ENCODE measurements at regions not wholly inside any gene's neighbourhood (a gene's known extent, or its start where the extent isn't known, plus 50 kb on each side); places are given as distances from the start of the nearest gene placed in this dataset.

- Mint-ChIP-seq H3K9me3 (no peaks in the 10 kb centered on the region), H3K27me3 (peaks cover 13% of the 10 kb centered on the region), H3K36me3 (ENCODE audit: low read depth) (no peaks in the 10 kb centered on the region), H3K27ac (no peak overlapping the region), H3K4me1 (ENCODE audit: low read depth) (peaks cover 8% of the 10 kb centered on the region), H3K4me3 (no peak overlapping the region)
Measured at GRCh38 chr9:19935422-19935821, 146.6 kb upstream of the SLC24A2 start.

DNA sequence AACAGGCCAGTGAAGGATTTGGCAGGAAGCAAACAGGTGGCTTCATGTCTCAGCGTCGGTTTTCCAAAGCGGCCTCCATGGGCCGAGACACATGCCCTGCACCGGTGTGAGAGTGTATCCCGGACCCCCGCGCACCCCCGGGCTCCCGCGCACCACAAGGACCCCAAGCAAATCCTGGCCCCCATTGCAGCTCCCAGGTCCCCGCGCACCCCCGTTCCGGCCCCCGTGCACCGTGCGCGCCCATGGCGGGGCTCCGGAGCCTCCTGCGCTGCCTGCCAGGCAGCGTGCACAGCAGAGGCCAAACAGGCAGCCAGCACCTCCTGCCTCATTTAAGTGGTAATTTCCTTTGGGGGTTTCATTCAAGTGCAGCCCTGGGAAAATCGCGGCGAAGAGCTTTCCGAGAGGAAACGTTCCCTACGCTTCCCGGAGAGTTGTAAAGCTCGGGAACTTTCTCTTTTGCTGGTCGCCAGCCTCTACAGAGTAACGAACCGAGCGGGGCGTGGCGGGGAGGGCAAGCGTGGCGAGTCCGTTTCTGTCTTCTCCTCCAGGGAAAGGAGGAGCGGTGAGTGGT lies 145.5 kb upstream of the SLC24A2 start:
- peaks cover 8% of the 10 kb centered on the region for H3K4me1 Mint-ChIP-seq (ENCODE audit: low read depth)
- H3K27me3 Mint-ChIP-seq = peaks cover 13% of the 10 kb centered on the region
- no peaks in the 10 kb centered on the region for H3K9me3 Mint-ChIP-seq
- no peaks in the 10 kb centered on the region for H3K36me3 Mint-ChIP-seq (ENCODE audit: low read depth)
- no peak overlapping the region for H3K27ac Mint-ChIP-seq
- peak overlapping the region; percentile 58 for H3K4me3 Mint-ChIP-seq

DNA sequence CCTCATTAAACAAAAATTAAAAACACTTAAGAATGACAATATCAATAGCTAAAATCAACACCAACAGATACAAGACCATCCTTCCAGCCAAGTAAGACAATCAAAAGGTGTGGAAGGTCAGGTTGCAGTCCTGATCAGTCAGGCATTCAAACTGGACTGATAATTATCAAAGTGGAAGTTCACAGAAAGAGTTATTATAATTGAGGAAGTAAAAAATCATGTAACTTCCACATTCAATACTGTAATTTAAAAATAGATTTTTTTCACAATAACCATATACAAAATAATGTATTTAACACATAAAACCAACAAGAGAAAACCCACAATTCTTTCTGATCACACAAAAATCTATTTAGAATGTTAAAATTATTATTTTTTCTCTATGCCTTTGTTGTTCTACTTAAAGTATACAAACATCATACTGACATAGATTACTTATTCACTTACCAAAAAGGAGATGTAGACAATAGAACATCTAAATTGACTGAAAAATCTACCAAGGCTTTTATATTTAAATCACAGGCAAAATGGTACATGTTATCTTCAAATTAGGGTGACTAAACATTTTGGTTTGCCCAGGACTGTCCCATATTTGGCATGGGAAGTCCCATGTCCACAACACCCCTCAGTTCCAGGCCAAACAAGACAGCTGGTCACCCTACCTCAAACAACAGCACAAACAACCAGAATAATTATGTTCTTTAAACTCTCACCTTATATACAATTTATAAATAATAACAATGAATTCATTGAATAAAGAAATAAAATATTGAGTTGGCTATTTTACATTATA lies 142.5 kb upstream of the SLC24A2 start:
- peaks cover 19% of the 10 kb centered on the region for H3K4me1 Mint-ChIP-seq (ENCODE audit: low read depth)
- H3K4me3 Mint-ChIP-seq = no peak overlapping the region
- H3K9me3 Mint-ChIP-seq = no peaks in the 10 kb centered on the region
- H3K27ac Mint-ChIP-seq = no peak overlapping the region
- no peaks in the 10 kb centered on the region for H3K36me3 Mint-ChIP-seq (ENCODE audit: low read depth)
- H3K27me3 Mint-ChIP-seq = peaks cover 13% of the 10 kb centered on the region

DNA sequence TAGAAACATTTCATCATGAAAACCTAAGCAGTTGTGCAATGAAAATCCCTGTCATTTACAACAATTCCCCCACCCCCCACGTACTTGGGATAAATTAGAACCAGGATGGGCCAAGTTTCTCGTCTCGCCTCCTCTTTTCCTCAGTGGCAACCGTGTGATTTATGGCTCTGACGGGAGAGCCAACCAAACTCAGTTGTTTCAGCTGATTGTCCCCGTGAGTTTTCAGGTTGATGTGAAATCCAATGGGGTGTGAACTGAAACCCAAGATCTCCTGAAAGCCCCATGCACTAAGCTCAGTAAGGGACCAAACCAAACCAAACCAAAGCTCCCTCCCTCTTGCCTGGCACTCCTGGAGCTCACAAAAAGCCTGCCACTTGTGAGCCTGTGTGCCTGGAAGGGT lies 138.7 kb upstream of the SLC24A2 start:
- Mint-ChIP-seq H3K9me3 (no peaks in the 10 kb centered on the region), H3K27ac (no peak overlapping the region), H3K36me3 (ENCODE audit: low read depth) (no peaks in the 10 kb centered on the region), H3K27me3 (peaks cover 7% of the 10 kb centered on the region), H3K4me3 (no peak overlapping the region), H3K4me1 (ENCODE audit: low read depth) (peaks cover 18% of the 10 kb centered on the region)

- Mint-ChIP-seq H3K4me1 (ENCODE audit: low read depth) (peaks cover 18% of the 10 kb centered on the region), H3K27me3 (peaks cover 7% of the 10 kb centered on the region), H3K27ac (no peak overlapping the region), H3K36me3 (ENCODE audit: low read depth) (no peaks in the 10 kb centered on the region), H3K4me3 (no peak overlapping the region), H3K9me3 (no peaks in the 10 kb centered on the region)
Measured at GRCh38 chr9:19926774-19927173, 137.9 kb upstream of the SLC24A2 start.

- H3K4me1 Mint-ChIP-seq (ENCODE audit: low read depth) = peaks cover 18% of the 10 kb centered on the region
- H3K36me3 Mint-ChIP-seq (ENCODE audit: low read depth) = no peaks in the 10 kb centered on the region
- no peaks in the 10 kb centered on the region for H3K9me3 Mint-ChIP-seq
- peaks cover 10% of the 10 kb centered on the region for H3K27me3 Mint-ChIP-seq
- no peak overlapping the region for H3K27ac Mint-ChIP-seq
- H3K4me3 Mint-ChIP-seq = peak overlapping the region; percentile 63
Measured at GRCh38 chr9:19925674-19926503, 137.1 kb upstream of the SLC24A2 start.

GRCh38 chr9:19924080-19924479 lies 135.2 kb upstream of the SLC24A2 start:
- H3K4me1 Mint-ChIP-seq (ENCODE audit: low read depth) = peaks cover 18% of the 10 kb centered on the region

GRCh38 chr9:19922476-19923118 lies 133.8 kb upstream of the SLC24A2 start:
- Mint-ChIP-seq H3K27ac (no peak overlapping the region), H3K9me3 (no peaks in the 10 kb centered on the region), H3K36me3 (ENCODE audit: low read depth) (no peaks in the 10 kb centered on the region), H3K27me3 (peaks cover 15% of the 10 kb centered on the region), H3K4me3 (no peak overlapping the region), H3K4me1 (ENCODE audit: low read depth) (peaks cover 17% of the 10 kb centered on the region)

More at GRCh38 chr9:19924080-19924479, 135.2 kb upstream of the SLC24A2 start:
- peaks cover 10% of the 10 kb centered on the region for H3K27me3 Mint-ChIP-seq
- no peaks in the 10 kb centered on the region for H3K36me3 Mint-ChIP-seq (ENCODE audit: low read depth)
- no peaks in the 10 kb centered on the region for H3K9me3 Mint-ChIP-seq
- no peak overlapping the region for H3K4me3 Mint-ChIP-seq
- no peak overlapping the region for H3K27ac Mint-ChIP-seq

GRCh38 chr9:19920401-19920800 lies 131.6 kb upstream of the SLC24A2 start:
- Mint-ChIP-seq H3K4me3 (no peak overlapping the region), H3K36me3 (ENCODE audit: low read depth) (no peaks in the 10 kb centered on the region), H3K9me3 (no peaks in the 10 kb centered on the region), H3K27me3 (peaks cover 15% of the 10 kb centered on the region), H3K27ac (no peak overlapping the region), H3K4me1 (ENCODE audit: low read depth) (no peaks in the 10 kb centered on the region)

DNA sequence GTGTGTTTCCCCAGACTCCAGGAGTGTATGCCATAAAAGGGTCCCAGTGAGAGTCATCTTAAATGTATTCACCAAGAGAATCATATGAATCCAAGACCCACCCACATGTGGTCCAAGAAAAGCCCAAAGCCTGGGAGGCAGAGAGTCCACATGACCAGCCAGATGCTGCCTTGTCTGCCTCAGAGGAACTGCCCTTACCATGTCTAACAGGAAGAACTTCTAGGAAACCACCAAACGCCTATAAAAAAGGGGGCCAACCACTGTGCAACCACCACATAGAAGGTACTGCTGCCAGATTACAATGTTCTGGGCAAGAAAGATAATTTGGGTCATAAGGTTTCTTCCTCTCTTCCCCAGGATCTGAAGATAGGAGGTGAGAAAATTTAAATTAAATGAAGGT lies 129.8 kb upstream of the SLC24A2 start:
- Mint-ChIP-seq H3K27ac (no peak overlapping the region), H3K4me3 (no peak overlapping the region), H3K9me3 (no peaks in the 10 kb centered on the region), H3K36me3 (ENCODE audit: low read depth) (no peaks in the 10 kb centered on the region), H3K27me3 (peaks cover 8% of the 10 kb centered on the region), H3K4me1 (ENCODE audit: low read depth) (no peaks in the 10 kb centered on the region)

DNA sequence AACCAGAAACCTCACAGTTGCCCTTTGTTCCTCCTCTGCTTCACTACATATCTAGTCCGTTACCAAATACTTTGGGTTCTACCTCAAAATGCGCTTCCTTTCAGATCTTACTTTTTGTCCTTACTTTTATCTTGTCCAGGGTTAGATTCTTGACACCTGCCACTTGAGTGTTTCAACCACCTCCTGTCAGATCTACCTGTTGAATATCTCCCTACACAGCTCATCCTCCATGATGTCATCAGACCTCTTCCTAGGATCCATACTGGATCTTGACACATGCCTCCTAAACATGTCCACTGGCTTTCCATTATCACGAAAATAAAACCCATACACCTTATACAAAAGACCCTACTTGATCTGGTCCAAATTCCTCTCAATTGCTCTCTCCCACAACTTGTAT lies 125.2 kb upstream of the SLC24A2 start:
- H3K27ac Mint-ChIP-seq = no peak overlapping the region
- peaks cover 5% of the 10 kb centered on the region for H3K9me3 Mint-ChIP-seq
- peaks cover 5% of the 10 kb centered on the region for H3K27me3 Mint-ChIP-seq
- H3K36me3 Mint-ChIP-seq (ENCODE audit: low read depth) = no peaks in the 10 kb centered on the region
- no peaks in the 10 kb centered on the region for H3K4me1 Mint-ChIP-seq (ENCODE audit: low read depth)
- no peak overlapping the region for H3K4me3 Mint-ChIP-seq

GRCh38 chr9:19913151-19913550 lies 124.3 kb upstream of the SLC24A2 start:
- Mint-ChIP-seq H3K9me3 (peaks cover 5% of the 10 kb centered on the region), H3K36me3 (ENCODE audit: low read depth) (no peaks in the 10 kb centered on the region), H3K27me3 (peaks cover under 1% of the 10 kb centered on the region), H3K27ac (no peak overlapping the region), H3K4me1 (ENCODE audit: low read depth) (no peaks in the 10 kb centered on the region), H3K4me3 (no peak overlapping the region)

DNA sequence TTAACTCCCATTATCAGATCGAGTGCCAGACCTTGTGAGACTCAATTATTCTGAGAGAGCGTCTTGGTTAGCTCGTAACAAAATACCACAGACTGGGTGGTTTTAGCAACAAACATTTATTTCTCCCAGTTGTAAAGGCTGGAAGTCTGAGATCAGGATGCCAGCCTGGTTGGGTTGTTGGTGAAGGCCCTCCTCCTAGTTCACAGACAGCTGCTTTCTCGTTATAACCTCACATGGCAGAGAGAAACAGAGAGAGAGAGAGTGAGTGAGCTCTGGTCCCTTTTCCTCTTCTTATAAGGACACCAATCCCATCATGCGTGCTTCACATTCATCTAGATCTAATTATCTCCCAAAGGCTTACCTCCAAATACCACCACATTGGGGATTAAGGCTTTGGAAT lies 114.2 kb upstream of the SLC24A2 start:
- no peak overlapping the region for H3K27ac Mint-ChIP-seq
- no peaks in the 10 kb centered on the region for H3K4me1 Mint-ChIP-seq (ENCODE audit: low read depth)
- H3K4me3 Mint-ChIP-seq = no peak overlapping the region
- peaks cover 8% of the 10 kb centered on the region for H3K27me3 Mint-ChIP-seq
- no peaks in the 10 kb centered on the region for H3K36me3 Mint-ChIP-seq (ENCODE audit: low read depth)
- peaks cover 3% of the 10 kb centered on the region for H3K9me3 Mint-ChIP-seq

DNA sequence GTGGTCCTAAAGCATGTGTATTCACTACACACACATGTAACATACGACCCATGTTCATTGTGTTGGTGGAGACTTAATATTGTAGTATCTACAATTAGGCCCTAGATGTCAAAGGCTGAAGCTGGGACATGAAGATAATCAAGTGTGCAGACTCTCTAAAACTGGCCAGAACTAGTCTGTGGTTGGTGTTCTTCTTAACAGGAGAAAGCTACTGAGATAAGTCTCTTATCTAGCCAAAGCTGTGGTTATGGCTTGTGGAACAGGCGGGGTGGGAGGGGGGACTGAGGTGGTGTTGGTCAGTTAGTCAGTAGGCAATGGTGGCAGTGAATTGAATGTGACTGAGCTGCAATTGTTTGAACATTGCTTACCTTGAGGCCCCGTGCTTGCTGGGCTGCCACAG lies 112.7 kb upstream of the SLC24A2 start:
- H3K27me3 Mint-ChIP-seq = peaks cover 8% of the 10 kb centered on the region

DNA sequence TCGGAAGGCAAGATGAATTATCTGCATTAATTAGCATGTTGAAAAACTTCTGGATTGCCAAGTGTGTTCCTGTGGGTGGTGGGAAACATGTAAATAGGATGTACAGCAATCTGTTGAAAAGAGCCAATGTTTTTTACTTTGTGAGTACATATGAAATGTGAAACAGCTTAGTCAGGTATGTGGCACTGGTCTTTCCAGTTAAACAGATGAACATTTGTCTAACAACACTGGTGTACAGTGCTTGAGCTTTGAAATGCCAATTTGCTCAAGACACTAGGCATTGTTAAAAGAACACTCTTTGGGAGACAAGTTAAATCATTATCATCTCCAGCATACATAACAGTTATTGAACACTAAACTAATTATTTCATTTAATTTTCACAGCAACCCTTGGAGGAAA lies 107.3 kb upstream of the SLC24A2 start:
- Mint-ChIP-seq H3K4me3 (no peak overlapping the region), H3K4me1 (ENCODE audit: low read depth) (no peaks in the 10 kb centered on the region), H3K27ac (no peak overlapping the region), H3K36me3 (ENCODE audit: low read depth) (no peaks in the 10 kb centered on the region), H3K27me3 (no peaks in the 10 kb centered on the region), H3K9me3 (peaks cover 3% of the 10 kb centered on the region)

More for the DNA sequence above, 112.7 kb upstream of the SLC24A2 start:
- Mint-ChIP-seq H3K9me3 (peaks cover 3% of the 10 kb centered on the region), H3K4me1 (ENCODE audit: low read depth) (no peaks in the 10 kb centered on the region), H3K36me3 (ENCODE audit: low read depth) (no peaks in the 10 kb centered on the region), H3K4me3 (no peak overlapping the region), H3K27ac (no peak overlapping the region)

Measured in stimulated activated naive CD8-positive, alpha-beta T cell treated with anti-CD3 and anti-CD28 coated beads, Interleukin-15, Interleukin-2, amounts not matched to agents 100 ng/mL and 50 ng/mL, for 24 hours (primary cell).